AG04450 (cell line): ENCODE measurements at regions not wholly inside any gene's neighbourhood (a gene's known extent, or its start where the extent isn't known, plus 50 kb on each side); places are given as distances from the start of the nearest gene placed in this dataset.

Experiments
- CTCF ChIA-PET: fragments of 300-600, 350-600 bp; formaldehyde crosslinking; extraction: SDS; loops from one replicate; lab custom pipeline; 2022; ENCODE audit warnings: antibody characterized with exemption, inconsistent platforms; lab: Charles Lee
- POLR2A ChIA-PET: fragments of 350-600 bp; formaldehyde crosslinking; extraction: SDS; loops from one replicate; lab custom pipeline; 2021; ENCODE audit warnings: antibody characterized with exemption, inconsistent platforms; lab: Yijun Ruan, JAX
- DNase-seq: peaks from one replicate; pipeline ENCODE4 v3.0.0-alpha.2; 2011; ENCODE audit warnings: low read depth, low spot score
- H3K27ac ChIP-seq: one replicate; pipeline ENCODE4 v1.5.1; 2012; ENCODE audit warnings: low read depth, low read length, control low read depth
- H3K27me3 ChIP-seq: one replicate; pipeline ENCODE4 v1.6.0; 2012; ENCODE audit warnings: low read length; ENCODE audit not compliant: control insufficient read depth, insufficient read depth
- H3K4me3 ChIP-seq: 2 replicates; pipeline ENCODE4 v1.5.1; 2011; ENCODE audit warnings: mild to moderate bottlenecking, low read depth, low read length, control low read depth
- H3K9me3 ChIP-seq: 2 replicates; pipeline ENCODE4 v1.5.1; 2012; ENCODE audit warnings: low read length; ENCODE audit not compliant: control insufficient read depth, insufficient read depth
- CTCF ChIP-seq: IDR thresholded peaks from 2 replicates; pipeline ENCODE4 v1.5.1; 2011; ENCODE audit warnings: low read depth, low read length, control low read depth, inconsistent platforms

- POLR2A ChIA-PET: no interaction called here
These were observed 123.8 kb upstream of the GALNT2 start for GRCh38 chr1:229943148-229943714.

GRCh38 chr1:229943988-229944743, 122.9 kb upstream of the GALNT2 start:
- Histone ChIP-seq H3K4me3 (no peak overlapping the region), H3K27me3 (no peaks in the 10 kb centered on the region), H3K27ac (no peak overlapping the region), H3K9me3 (peaks cover 4% of the 10 kb centered on the region; the same call in 1 of the 2 replicates)
- POLR2A ChIA-PET: no interaction called here
- CTCF ChIA-PET: no interaction called here
- no peak for DNase-seq
- TF ChIP-seq CTCF: no peak

More at GRCh38 chr1:229943148-229943714, 123.8 kb upstream of the GALNT2 start:
- H3K9me3 ChIP-seq: peaks cover 4% of the 10 kb centered on the region; the same call in 1 of the 2 replicates
- DNase-seq: no peak
- no peak overlapping the region for H3K4me3 ChIP-seq
- no peak for TF ChIP-seq CTCF
- H3K27ac ChIP-seq: no peak overlapping the region
- CTCF ChIA-PET: no interaction called here
- H3K27me3 ChIP-seq: no peaks in the 10 kb centered on the region

- H3K4me3 ChIP-seq: no peak overlapping the region
- ChIA-PET POLR2A (no interaction called here), CTCF (no interaction called here)
- peaks cover 4% of the 10 kb centered on the region; the same call in 1 of the 2 replicates for H3K9me3 ChIP-seq
- DNase-seq: no peak
- no peak for TF ChIP-seq CTCF
- H3K27me3 ChIP-seq: no peaks in the 10 kb centered on the region
- no peak overlapping the region for H3K27ac ChIP-seq
These were observed 121.2 kb upstream of the GALNT2 start for GRCh38 chr1:229945795-229946194.

- Histone ChIP-seq H3K9me3 (peaks cover 4% of the 10 kb centered on the region; the same call in 1 of the 2 replicates), H3K27me3 (no peaks in the 10 kb centered on the region), H3K27ac (no peak overlapping the region), H3K4me3 (no peak overlapping the region)
- no peak for DNase-seq
- ChIA-PET POLR2A (no interaction called here), CTCF (no interaction called here)
- TF ChIP-seq CTCF: no peak
These were observed 119.1 kb upstream of the GALNT2 start for GRCh38 chr1:229947968-229948367.

DNA sequence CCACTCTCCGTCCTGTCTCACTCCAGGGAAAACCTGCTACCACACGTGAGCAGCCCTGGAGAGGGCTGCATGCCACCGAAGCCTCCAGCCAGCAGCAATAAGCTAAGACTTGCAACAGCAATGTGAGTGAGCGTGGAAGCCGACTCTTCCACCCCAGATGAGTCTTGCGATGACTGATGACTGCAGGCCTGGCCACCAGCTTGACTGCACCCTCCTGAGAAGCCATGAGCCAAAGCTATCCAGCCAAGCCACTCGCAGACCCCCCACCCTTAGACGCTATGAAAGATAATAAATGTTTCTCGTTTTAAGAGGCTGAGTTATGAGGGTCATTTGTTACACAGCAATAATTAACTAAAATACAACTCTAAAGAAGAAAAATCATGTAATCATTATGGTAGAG, 118.6 kb upstream of the GALNT2 start:
- Histone ChIP-seq H3K9me3 (peaks cover 4% of the 10 kb centered on the region; the same call in 1 of the 2 replicates), H3K4me3 (no peak overlapping the region), H3K27ac (no peak overlapping the region), H3K27me3 (no peaks in the 10 kb centered on the region)
- DNase-seq: no peak
- no peak for TF ChIP-seq CTCF
- ChIA-PET CTCF (no interaction called here), POLR2A (no interaction called here)
